IPS DF 6.9 (cell line): ENCODE measurements at regions not wholly inside any gene's neighbourhood (a gene's known extent, or its start where the extent isn't known, plus 50 kb on each side); places are given as distances from the start of the nearest gene placed in this dataset.

Experiments used
- DNase-seq: peaks from one replicate; pipeline ENCODE4 v3.0.0-alpha.2; 2013; ENCODE audit warnings: low read depth, low spot score
- H3K27ac ChIP-seq: one replicate; pipeline ENCODE4 v1.5.1; 2013; ENCODE audit warnings: low read length, control low read depth
- H3K27me3 ChIP-seq: 2 replicates; pipeline ENCODE4 v1.6.1; 2013; ENCODE audit warnings: mild to moderate bottlenecking, low read length; ENCODE audit not compliant: control insufficient read depth, insufficient read depth
- H3K36me3 ChIP-seq: 2 replicates; pipeline ENCODE4 v1.6.1; 2013; ENCODE audit warnings: low read length; ENCODE audit not compliant: control insufficient read depth, insufficient read depth
- H3K4me1 ChIP-seq: 2 replicates; pipeline ENCODE4 v1.6.1; 2013; ENCODE audit warnings: low read length; ENCODE audit not compliant: control insufficient read depth, insufficient read depth
- H3K4me3 ChIP-seq: 2 replicates; pipeline ENCODE4 v1.5.1; 2013; ENCODE audit warnings: mild to moderate bottlenecking, low read length
- H3K9me3 ChIP-seq: 2 replicates; pipeline ENCODE4 v1.6.1; 2013; ENCODE audit warnings: low read length, inconsistent platforms; ENCODE audit not compliant: control insufficient read depth, insufficient read depth
- whole genome bisulfite sequencing: extraction: QIAGEN DNeasy Blood & Tissue Kit; methylation state at CpG from one replicate; pipeline ENCODE4 v1.1.7; 2013; ENCODE audit warnings: mixed read lengths, missing lambda C conversion rate; ENCODE audit not compliant: insufficient read length, insufficient coverage; 5-methylcytosine and 5-hydroxymethylcytosine counted together

DNA sequence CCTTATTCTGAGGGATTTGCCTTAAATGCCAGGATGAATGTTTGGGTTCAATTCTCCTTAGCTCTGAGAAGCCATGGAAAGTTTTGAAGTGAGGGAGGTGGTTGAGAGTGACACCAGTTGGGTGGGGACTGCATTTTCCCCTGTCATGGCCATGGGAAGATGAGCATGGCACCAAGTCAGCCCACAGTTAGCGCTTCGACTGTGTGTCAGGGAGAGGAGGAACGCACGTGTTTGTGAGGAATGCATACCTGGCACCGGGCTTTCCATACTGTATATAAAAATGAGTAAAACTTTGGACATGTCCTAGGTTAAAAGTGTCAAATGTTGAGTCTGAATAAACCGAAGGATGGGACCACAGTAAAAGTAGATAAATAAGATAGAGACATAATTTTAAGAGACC is 187.5 kb upstream of the KL start:
- no CpG with 5 or more reads among the region's 6 CpGs for WGBS
- Histone ChIP-seq H3K36me3 (no peaks in the 10 kb centered on the region), H3K4me3 (no peak overlapping the region), H3K27me3 (no peaks in the 10 kb centered on the region), H3K9me3 (no peaks in the 10 kb centered on the region), H3K27ac (no peak overlapping the region), H3K4me1 (no peaks in the 10 kb centered on the region)
- no peak for DNase-seq

DNA sequence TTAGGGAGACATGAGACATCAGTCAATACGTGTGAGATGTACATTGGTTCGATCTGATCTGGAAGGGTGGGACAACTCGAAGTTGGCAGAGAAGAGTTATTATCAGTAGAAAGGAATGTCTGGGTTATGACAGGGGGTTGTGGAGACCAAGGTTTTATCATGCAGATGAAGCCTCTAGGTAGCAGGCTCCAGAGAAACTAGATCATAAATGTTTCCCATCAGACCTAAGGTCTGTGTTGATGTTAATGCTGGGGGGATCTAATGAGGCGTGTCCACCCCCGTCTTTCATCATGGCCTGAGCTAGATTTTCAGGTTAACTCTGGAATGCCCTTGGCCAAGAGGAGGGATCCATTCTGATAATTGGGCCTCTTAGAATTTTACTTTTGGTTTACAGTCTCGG is 187.0 kb upstream of the KL start:
- no peaks in the 10 kb centered on the region for H3K9me3 ChIP-seq
- H3K4me3 ChIP-seq, result no peak overlapping the region
- no peak overlapping the region for H3K27ac ChIP-seq
- no peak for DNase-seq
- H3K27me3 ChIP-seq, result no peaks in the 10 kb centered on the region
- H3K36me3 ChIP-seq, result no peaks in the 10 kb centered on the region
- no peaks in the 10 kb centered on the region for H3K4me1 ChIP-seq
- WGBS, result no CpG with 5 or more reads among the region's 6 CpGs

DNA sequence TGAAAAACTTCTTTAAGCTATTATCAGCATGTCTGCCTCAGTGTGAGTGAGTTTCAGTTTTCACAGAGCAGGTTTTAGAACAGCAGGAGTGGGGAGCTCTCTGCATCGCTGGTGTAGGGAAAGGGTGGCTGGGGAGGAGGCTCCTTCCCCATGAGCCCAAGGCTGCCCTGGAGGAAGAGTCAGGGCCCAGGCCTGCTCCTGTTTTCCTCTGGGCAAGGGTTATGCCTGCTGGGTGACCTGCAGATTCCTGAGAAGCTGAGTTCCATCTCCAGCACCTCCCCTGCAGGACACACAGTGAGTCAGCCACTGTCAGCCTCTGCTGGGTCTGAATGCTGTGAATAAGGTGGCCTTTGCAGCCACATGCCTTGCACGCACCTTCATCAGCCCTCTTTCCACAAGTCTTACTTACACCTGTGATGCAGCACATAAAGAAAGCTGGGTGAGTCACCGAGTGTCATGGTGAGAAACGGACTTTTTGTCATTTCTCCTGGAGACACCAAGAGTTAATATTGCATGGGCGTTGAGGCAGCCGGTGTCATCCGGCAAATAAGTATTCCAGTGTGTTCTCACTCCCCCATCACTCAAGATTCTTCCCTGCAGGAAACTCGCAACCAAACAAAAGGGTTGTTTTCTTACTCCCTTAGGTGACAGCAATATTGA is 186.4 kb upstream of the KL start:
- no peaks in the 10 kb centered on the region for H3K27me3 ChIP-seq
- no peak overlapping the region for H3K27ac ChIP-seq
- H3K4me1 ChIP-seq, result no peaks in the 10 kb centered on the region
- H3K9me3 ChIP-seq, result no peaks in the 10 kb centered on the region
- no CpG with 5 or more reads among the region's 8 CpGs for WGBS
- no peak overlapping the region for H3K4me3 ChIP-seq
- DNase-seq, result no peak
- no peaks in the 10 kb centered on the region for H3K36me3 ChIP-seq

DNA sequence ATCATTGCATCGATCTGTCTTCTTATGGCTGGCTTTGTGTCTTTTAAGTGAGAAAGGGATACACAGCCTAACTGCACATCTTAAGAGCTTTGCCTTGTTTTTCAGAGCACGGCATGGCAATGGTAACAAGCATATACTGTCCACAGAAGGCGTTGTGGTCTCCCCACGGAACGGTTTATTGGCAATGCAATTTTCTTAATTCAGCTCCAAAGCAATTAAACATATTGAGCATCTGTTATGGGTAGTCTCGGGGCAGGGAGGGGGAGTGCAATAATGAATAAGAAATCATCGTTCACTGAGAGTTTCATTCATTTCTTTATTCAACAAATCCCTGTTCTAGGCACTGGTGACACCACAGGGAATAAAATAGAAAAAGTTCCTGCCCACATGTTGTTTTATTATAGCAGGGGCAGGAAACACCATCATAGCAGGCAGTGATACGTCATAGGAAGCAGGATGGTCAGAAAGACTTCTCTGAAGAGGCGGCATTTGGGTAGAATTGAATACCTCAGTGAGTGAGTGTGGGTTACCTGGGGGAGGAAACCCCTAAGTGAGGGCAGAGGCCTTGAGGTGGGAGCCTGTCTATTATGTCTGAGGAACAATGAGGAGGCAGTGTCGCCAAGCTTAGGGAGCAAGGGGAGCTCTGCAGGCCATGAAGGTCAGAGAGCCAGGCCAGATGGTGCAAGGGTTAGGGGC is 185.7 kb upstream of the KL start:
- no CpG with 5 or more reads among the region's 10 CpGs for WGBS
- no peak overlapping the region for H3K27ac ChIP-seq
- no peaks in the 10 kb centered on the region for H3K4me1 ChIP-seq
- no peaks in the 10 kb centered on the region for H3K36me3 ChIP-seq
- H3K9me3 ChIP-seq, result no peaks in the 10 kb centered on the region
- H3K27me3 ChIP-seq, result no peaks in the 10 kb centered on the region
- no peak for DNase-seq
- H3K4me3 ChIP-seq, result no peak overlapping the region

DNA sequence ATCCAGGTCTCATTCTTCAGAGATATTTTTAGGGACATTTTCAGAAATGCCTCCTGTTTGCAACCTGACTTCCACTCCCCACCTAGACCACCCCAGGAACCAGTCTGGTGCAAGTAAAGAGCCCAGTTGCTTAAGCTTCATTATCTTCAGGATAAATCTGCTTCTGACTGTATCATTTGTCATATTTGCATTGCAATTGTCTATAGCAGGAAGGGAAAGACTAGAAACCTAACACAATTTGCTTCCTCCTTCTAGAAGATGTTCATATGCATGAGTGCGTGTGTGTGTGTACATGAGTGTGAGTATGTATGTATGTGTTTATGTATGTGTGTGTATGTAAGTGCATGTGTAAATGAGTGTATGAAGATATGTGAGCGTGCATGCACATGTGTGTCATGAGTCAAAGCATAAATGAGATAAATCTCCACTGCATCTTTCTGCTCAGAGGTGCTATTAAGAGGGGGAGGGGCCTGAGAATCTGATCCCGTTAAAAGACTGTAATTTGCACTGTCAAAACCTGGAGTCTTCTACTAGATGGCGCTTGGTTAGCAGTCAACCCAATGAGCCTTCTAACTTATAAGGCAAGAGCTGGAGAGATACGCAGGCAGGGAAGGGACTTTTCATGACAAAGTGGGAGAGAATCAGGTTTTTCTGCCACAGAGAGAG is 178.8 kb upstream of the KL start:
- no peak overlapping the region for H3K4me3 ChIP-seq
- 100% methylated on average over 2 of the region's 5 CpGs for WGBS
- DNase-seq, result no peak
- no peaks in the 10 kb centered on the region for H3K9me3 ChIP-seq
- no peaks in the 10 kb centered on the region for H3K27me3 ChIP-seq
- H3K4me1 ChIP-seq, result peaks cover 2% of the 10 kb centered on the region
- no peaks in the 10 kb centered on the region for H3K36me3 ChIP-seq
- no peak overlapping the region for H3K27ac ChIP-seq

DNA sequence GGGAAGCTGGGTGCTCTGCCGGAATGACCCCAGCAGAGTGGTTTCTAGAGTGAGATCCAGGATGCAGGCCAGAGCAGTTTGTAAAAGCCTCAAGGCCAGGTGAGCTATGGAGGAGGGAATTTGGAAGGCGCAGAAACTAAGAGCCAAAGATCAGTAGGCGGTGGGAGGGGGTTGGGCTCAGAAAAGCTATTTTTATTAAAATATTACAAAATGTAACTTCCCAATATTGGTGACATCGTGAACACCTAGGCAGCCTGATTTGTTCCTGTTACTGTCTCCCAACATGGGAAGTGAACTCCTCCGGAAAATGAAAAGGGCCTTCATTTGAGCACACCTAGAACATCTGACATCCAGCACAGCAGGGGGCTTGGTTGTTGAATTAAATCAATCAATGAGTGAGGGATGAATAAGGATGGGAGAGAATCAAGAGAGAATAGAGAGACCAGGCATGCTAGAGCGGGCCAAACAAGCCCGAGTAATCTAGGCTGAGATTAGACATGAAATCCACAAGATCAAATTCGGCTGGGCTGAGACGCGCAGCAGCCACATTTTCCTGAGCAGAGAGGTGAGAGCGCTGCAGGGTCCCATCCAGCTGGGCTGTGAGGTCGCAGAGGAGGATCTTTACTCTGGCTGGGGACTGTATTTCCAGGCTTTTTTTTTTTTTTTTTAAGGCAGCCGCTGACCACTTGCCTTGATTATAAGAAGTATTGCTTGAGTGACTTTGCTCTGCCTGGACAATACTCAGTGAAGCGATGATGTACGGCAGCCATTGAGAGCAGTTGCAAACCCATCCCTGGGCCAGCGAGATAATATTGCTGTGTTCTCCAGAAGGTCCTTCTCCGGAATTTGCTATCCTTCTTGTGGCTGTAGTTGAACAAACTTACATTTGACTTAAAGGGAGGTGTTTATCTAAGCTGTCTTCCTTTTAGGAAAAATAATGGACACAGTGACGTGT is 178.0 kb upstream of the KL start:
- WGBS, result no CpG with 5 or more reads among the region's 18 CpGs

DNA sequence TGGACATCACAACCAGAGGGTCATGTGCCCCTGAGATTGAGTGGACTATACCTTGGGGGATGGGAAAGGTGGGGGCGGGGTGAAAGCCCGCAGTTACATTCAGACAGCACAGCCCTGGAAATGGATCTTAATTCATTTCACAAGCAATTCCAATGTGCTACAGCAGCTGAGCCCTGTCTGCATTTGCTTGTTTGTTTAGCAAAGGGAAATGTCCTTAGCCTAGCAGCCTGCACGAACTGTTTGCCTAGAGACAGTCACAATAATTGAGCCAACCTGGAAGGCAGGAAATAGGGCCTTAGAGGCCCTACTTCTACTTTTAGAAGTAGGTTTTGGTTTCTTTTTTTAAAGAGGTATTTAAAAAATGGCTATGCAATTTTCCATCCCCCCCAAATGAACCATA is 177.3 kb upstream of the KL start:
- Histone ChIP-seq H3K27me3 (no peaks in the 10 kb centered on the region), H3K27ac (no peak overlapping the region), H3K4me3 (no peak overlapping the region), H3K9me3 (no peaks in the 10 kb centered on the region), H3K36me3 (no peaks in the 10 kb centered on the region), H3K4me1 (peaks cover 2% of the 10 kb centered on the region)
- no CpG with 5 or more reads among the region's 3 CpGs for WGBS
- no peak for DNase-seq

More for the DNA sequence above, 178.0 kb upstream of the KL start:
- Histone ChIP-seq H3K4me3 (no peak overlapping the region), H3K9me3 (no peaks in the 10 kb centered on the region), H3K4me1 (peaks cover 2% of the 10 kb centered on the region), H3K36me3 (no peaks in the 10 kb centered on the region), H3K27ac (no peak overlapping the region), H3K27me3 (no peaks in the 10 kb centered on the region)
- DNase-seq, result no peak

DNA sequence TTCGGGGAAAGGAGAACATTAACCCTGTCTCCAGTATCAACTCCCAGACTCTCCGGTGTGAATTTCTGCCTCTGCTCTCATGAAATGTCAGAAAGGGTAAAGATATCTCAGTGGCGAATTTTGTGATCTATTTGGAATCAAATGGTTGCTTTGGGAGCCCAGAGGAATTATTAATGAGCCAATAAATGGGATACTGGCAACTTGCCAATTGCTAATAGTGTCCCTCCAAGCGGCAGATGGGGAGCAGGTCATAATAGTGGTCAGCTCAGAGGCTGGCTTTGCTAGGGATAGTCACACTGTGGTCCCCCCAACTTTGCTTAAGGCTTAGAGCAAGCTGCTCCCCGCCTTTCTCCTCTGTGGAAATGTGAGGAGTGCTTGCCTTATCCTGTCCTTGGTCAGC is 176.1 kb upstream of the KL start:
- no peaks in the 10 kb centered on the region for H3K9me3 ChIP-seq
- no peaks in the 10 kb centered on the region for H3K27me3 ChIP-seq

DNA sequence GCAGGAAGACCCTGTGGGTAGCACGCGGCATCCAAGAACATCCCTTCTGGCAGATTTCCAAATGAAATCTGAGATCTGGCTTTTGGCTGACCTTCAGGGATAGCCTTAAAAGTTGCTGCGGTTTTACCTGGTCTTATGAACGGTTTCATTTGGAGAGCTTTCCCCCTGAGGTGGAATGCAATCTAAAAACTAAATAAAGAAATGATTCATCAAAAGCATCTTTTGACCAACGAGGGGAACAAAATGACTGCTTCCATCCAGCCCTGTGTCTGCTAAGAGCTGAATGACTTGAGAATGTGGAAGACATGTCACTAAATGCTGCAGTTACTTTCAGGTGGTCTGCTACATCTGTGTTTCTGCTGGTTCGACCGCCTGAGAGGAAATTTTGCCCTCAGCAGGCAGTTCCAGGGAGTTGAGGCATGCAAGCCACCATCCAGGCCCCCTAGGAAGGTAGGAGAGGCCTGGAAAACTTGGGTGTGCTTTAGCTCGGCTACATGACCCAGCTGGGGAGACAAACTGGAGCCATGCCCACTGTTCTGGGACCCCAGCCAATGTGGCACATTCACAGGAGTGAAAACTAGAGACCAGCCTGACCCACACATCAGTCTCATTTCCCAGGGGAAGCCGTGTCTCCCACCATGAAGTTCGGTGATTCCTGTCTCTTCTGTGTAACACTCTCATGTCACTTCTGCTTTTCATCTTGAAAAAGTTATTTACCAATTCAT is 175.1 kb upstream of the KL start:
- no peak overlapping the region for H3K4me3 ChIP-seq
- no CpG with 5 or more reads among the region's 10 CpGs for WGBS
- no peak for DNase-seq
- no peak overlapping the region for H3K27ac ChIP-seq
- H3K36me3 ChIP-seq, result no peaks in the 10 kb centered on the region
- H3K27me3 ChIP-seq, result no peaks in the 10 kb centered on the region
- H3K9me3 ChIP-seq, result no peaks in the 10 kb centered on the region
- H3K4me1 ChIP-seq, result peaks cover 2% of the 10 kb centered on the region

More for the DNA sequence above, 176.1 kb upstream of the KL start:
- Histone ChIP-seq H3K4me1 (peaks cover 2% of the 10 kb centered on the region), H3K4me3 (no peak overlapping the region), H3K27ac (no peak overlapping the region), H3K36me3 (no peaks in the 10 kb centered on the region)
- no peak for DNase-seq
- WGBS, result no CpG with 5 or more reads among the region's 5 CpGs
